GM12878 (cell line): ENCODE measurements at regions not wholly inside any gene's neighbourhood (a gene's known extent, or its start where the extent isn't known, plus 50 kb on each side); places are given as distances from the start of the nearest gene placed in this dataset.

Experiments
- ATAC-seq: fragments of 200-7000 bp; cut with Tn5 transposase; 3 replicates; pipeline ENCODE4 v1.9.1; 2020; ENCODE audit warnings: mild to moderate bottlenecking, moderate library complexity
- BruUV-seq: library from RNA; stranded (reverse); fragments of 400-500 nt; replicated peaks from 2 replicates; lab custom pipeline; 2021; lab: Mats Ljungman, UMichigan
- CTCF ChIA-PET: fragments of 300-600 bp; sonication (Branson Sonifier 250); formaldehyde crosslinking; extraction: SDS; loops from one replicate; lab custom pipeline; 2021; ENCODE audit warnings: inconsistent platforms; lab: Yijun Ruan, JAX
- POLR2A ChIA-PET: fragments of 350-600 bp; formaldehyde crosslinking; extraction: SDS; loops from one replicate; lab custom pipeline; 2021; ENCODE audit warnings: inconsistent platforms; lab: Charles Lee
- RAD21 ChIA-PET: fragments of 300-600 bp; sonication (Branson Sonifier 250); formaldehyde crosslinking; loops from one replicate; lab custom pipeline; 2023; ENCODE audit warnings: antibody characterized with exemption; ENCODE audit not compliant: unreplicated experiment; lab: Charles Lee
- SMC1A ChIA-PET: fragments of 300-600 bp; sonication (Branson Sonifier 250); formaldehyde crosslinking; loops from one replicate; lab custom pipeline; 2023; ENCODE audit not compliant: unreplicated experiment, uncharacterized antibody; lab: Charles Lee
- DNase-seq: peaks from one replicate; pipeline ENCODE4 v3.0.0-alpha.2; 2011; ENCODE audit warnings: low read depth, low spot score
- FAIRE-seq: peaks from 3 replicates; lab custom pipeline; 2011; peaks lifted over from hg19 to GRCh38; lab: Jason Lieb, UNC
- H2AFZ ChIP-seq: 2 replicates; pipeline ENCODE4 v1.6.0; 2011; ENCODE audit warnings: low read depth, low read length, control low read depth; ENCODE audit not compliant: control insufficient read depth
- H3K27ac ChIP-seq: 2 replicates; pipeline ENCODE4 v1.5.1; 2011; ENCODE audit warnings: control low read depth; ENCODE audit not compliant: control insufficient read depth, insufficient read depth
- H3K27me3 ChIP-seq, 2 experiments: replicated peaks in 1 of 2; 2 replicates each; pipeline versions ENCODE4 v1.6.0 to v1.6.1; 2011; ENCODE audit warnings: low read length in 1 of 2; ENCODE audit not compliant: control insufficient read depth in 2 of 2, insufficient read depth in 2 of 2
- H3K36me3 ChIP-seq, 2 experiments: 2 replicates each; pipeline ENCODE4 v1.5.1; 2011; ENCODE audit warnings: low read length in 1 of 2; ENCODE audit not compliant: control insufficient read depth in 2 of 2, insufficient read depth in 2 of 2
- H3K4me1 ChIP-seq: 2 replicates; pipeline ENCODE4 v1.6.1; 2011; ENCODE audit warnings: mild to moderate bottlenecking, low read length, moderate library complexity, mixed read lengths; ENCODE audit not compliant: control insufficient read depth, insufficient read depth
- H3K4me2 ChIP-seq: 2 replicates; pipeline ENCODE4 v1.6.0; 2011; ENCODE audit warnings: control low read depth; ENCODE audit not compliant: control insufficient read depth, insufficient read depth
- H3K4me3 ChIP-seq: fragments of 200-600 bp; sonication (generic); 2 replicates; pipeline ENCODE4 v1.5.1; 2016
- H3K79me2 ChIP-seq: 2 replicates; pipeline ENCODE4 v1.6.0; 2011; ENCODE audit warnings: low read length; ENCODE audit not compliant: control insufficient read depth, insufficient read depth
- H3K9ac ChIP-seq: 2 replicates; pipeline ENCODE4 v1.8.0; 2011; ENCODE audit warnings: low read length, control low read depth, mixed read lengths; ENCODE audit not compliant: control insufficient read depth, insufficient read depth
- H3K9me3 ChIP-seq: replicated peaks from 3 replicates; pipeline ENCODE4 v1.5.1; 2011; ENCODE audit warnings: mild to moderate bottlenecking, low read length; ENCODE audit not compliant: control insufficient read depth, insufficient read depth
- H4K20me1 ChIP-seq: 2 replicates; pipeline ENCODE4 v1.6.0; 2011; ENCODE audit not compliant: control insufficient read depth, insufficient read depth
- ATF2 ChIP-seq: IDR thresholded peaks from 2 replicates; pipeline ENCODE4 v1.6.1; 2012; ENCODE audit warnings: low read length, inconsistent platforms
- CEBPB ChIP-seq, 2 experiments: fragments of 150-350 bp in 1 of 2; IDR thresholded peaks; 2 replicates each; pipeline ENCODE4 v1.6.1; 2012 to 2014; ENCODE audit warnings: low read depth in 2 of 2, low read length in 2 of 2, borderline replicate concordance in 1 of 2, inconsistent platforms in 1 of 2
- FOS ChIP-seq: IDR thresholded peaks from 3 replicates; pipeline ENCODE4 v1.6.1; 2011; ENCODE audit warnings: borderline replicate concordance; ENCODE audit not compliant: insufficient read length; ENCODE audit errors: extremely low read depth
- ZBTB4 ChIP-seq: fragments of 450-650 bp; formaldehyde crosslinking; IDR thresholded peaks from 2 replicates; pipeline ENCODE4 v1.4.0; 2022; ENCODE audit warnings: mild to moderate bottlenecking, moderate library complexity
- WGBS: methylation state at CpG from one replicate; pipeline ENCODE4 v1.1.6; 2016; ENCODE audit warnings: low lambda C conversion rate; ENCODE audit not compliant: insufficient replicate concordance, insufficient coverage; ENCODE audit errors: missing lambda C conversion rate; 5-methylcytosine and 5-hydroxymethylcytosine counted together
- in situ Hi-C: fragments of 300-500 bp; cut with MboI; formaldehyde crosslinking; loops from 9 replicates; pipeline ENCODE4 v1.14.3; 2018; ENCODE audit warnings: mixed read lengths
- intact Hi-C: fragments of 100-400 bp; cut with micrococcal nuclease; formaldehyde crosslinking; loops from one replicate; pipeline ENCODE4 v1.14.2; 2022; ENCODE audit not compliant: unreplicated experiment
- TF ChIP-seq, protein P1 (sequence below): IDR thresholded peaks from 2 replicates; pipeline ENCODE4 v1.6.1; 2012; ENCODE audit warnings: low read depth, low read length, improper control_type of control experiment

DNA sequence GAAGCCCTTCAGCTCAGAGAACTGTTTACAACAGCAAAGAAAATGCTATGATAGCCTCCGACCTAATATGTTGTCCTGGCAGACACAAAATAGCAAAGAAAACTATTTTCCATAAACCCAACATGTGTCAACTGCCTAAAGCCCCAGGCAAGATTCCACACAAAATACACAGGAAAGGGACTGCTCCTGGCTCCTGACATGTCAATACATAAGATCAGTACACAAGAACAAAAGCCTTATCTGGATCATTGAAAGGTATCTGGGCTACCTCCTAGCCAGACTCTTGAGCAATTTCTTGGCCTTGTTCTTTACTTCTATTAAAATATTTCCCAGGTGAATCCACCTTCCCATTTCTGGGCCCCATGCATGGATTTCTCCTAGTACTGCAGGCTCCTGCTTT is 242.3 kb upstream of the GRIP1 start (continued):
- TF ChIP-seq ZBTB4 (CRISPR knock-in tag) (no peak), FOS (no peak)
- TF ChIP-seq, protein P1, sequence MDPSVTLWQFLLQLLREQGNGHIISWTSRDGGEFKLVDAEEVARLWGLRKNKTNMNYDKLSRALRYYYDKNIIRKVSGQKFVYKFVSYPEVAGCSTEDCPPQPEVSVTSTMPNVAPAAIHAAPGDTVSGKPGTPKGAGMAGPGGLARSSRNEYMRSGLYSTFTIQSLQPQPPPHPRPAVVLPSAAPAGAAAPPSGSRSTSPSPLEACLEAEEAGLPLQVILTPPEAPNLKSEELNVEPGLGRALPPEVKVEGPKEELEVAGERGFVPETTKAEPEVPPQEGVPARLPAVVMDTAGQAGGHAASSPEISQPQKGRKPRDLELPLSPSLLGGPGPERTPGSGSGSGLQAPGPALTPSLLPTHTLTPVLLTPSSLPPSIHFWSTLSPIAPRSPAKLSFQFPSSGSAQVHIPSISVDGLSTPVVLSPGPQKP, result no peak

DNA sequence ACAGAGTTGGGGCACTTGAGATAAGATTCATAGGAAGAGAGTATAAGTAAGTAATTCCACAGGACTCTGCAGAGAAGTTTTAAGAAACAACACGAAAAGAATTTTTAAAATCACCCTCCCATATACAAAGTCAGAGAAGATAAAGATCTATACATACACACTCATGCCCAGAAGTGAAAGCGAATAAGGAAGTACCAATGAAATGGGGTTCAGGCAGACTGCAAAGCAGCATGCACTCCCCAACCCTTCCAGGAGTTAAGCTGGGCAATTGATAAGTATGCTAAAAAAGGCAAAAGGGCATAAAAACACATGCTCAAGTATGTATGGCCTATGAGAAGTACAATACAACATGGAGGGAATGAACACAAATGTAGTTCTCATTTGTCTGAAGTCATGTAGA is 246.2 kb upstream of the GRIP1 start:
- CTCF ChIA-PET, result no interaction called here
- Histone ChIP-seq H3K27me3 (no peaks in the 10 kb centered on the region), H3K36me3 (no peaks in the 10 kb centered on the region), H3K4me2 (no peak overlapping the region), H3K79me2 (no peaks in the 10 kb centered on the region), H3K4me3 (no peak overlapping the region), H3K27ac (no peak overlapping the region), H3K9ac (no peak overlapping the region), H3K4me1 (no peaks in the 10 kb centered on the region), H2AFZ (no peak overlapping the region), H3K9me3 (no peaks in the 10 kb centered on the region), H4K20me1 (no peaks in the 10 kb centered on the region)
- SMC1A ChIA-PET, result no interaction called here
- WGBS, result 0% methylated on average over 2 of the region's 2 CpGs
- BruUV-seq, result no TSS peak
- intact Hi-C loops, result no loop called here
- TF ChIP-seq ATF2 (no peak), CEBPB (IDR thresholded peaks at IDR 0.05; ENCODE audit: borderline replicate concordance in 1 of 2, low read depth in 2 of 2, low read length in 2 of 2) (no peak)
- in situ Hi-C loops, result no loop called here
- POLR2A ChIA-PET, result no interaction called here
- ATAC-seq, result no peak
- FAIRE-seq, result no peak
- DNase-seq, result no peak
- RAD21 ChIA-PET, result no interaction called here
